NCI-H1694 treated with DMSO at 0.1 percent for 48 hours (cell line): ENCODE measurements at regions not wholly inside any gene's neighbourhood (a gene's known extent, or its start where the extent isn't known, plus 50 kb on each side); places are given as distances from the start of the nearest gene placed in this dataset.
"Not testable (repeated sequence)": the region's sequence is repeated elsewhere in the genome, so short reads cannot be mapped to it uniquely, and the experiment has no call there.

Experiments
- DNase-seq: peaks from one replicate; lab custom pipeline; 2025; lab: John Stamatoyannopoulos, UW

DNA sequence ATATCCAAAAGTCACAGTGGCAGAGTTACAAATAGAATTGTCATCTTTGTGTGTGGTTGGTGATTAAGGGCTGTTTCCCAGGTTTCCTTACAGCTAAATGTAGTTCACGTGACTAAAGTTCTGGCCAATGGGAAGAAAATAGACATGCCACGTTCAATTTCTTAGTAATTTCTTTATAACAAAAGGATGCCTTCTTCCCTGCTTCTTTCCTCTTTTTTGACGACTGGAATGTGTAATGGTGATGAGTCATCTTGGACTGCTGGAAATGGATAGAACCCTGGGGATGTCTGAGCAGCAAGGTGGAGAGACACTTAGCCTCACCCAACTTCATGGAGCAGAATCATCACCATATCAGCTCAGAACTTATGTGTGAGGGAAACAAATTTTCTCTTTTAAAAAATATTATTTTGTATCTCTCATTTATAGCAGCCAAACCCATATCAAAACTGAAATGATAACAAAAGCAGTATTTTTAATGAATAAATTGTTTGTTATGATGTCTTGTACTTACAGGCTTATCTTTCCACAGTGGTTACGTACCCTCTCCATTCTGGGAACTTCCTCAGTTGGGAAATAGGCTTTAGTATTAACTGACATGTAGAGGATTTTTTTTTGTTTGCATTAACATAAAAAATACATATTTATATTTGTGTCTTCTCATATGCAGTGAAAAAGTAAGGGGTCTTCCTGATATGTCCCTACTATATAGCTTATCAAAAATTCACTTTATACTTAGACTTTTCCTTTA lies 91.1 kb upstream of the CDH2 start:
- DNase-seq, result no peak

DNA sequence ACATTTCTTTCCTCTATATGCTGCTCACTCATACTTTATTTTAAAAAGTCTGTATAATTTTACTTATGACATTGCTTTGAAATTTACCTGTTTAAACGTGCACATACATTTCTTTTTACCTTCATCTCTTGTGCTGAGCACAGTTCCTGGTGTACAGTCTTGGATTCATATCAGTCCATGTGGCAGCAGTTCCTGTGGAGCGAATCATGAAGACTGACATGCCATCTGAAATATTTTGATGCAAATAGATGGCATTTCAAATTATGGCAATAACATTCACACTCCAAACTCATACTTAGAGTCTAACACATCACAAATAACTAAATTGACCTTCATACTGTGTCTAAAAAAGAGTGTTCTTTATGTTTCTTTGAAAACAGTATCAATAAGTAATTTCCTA lies 90.3 kb upstream of the CDH2 start:
- DNase-seq, result no peak

DNA sequence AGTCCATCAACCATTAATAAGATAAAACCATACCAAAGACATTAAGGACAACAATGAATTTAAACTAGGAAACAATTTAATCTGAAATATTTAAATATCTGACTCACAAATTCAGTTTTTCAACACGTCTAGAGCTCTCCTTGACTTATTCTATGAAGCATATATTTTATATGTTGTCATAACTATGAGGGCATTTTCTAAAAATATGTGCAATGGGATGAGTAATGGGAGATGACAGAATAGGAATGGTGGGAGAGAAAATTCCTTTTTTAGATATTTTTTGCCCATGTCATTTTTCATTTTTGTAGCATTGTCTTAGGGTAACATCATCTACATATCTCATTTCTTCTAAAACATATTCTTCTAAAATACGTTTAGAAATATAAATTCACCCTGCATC lies 79.2 kb upstream of the CDH2 start:
- DNase-seq, result no peak

DNA sequence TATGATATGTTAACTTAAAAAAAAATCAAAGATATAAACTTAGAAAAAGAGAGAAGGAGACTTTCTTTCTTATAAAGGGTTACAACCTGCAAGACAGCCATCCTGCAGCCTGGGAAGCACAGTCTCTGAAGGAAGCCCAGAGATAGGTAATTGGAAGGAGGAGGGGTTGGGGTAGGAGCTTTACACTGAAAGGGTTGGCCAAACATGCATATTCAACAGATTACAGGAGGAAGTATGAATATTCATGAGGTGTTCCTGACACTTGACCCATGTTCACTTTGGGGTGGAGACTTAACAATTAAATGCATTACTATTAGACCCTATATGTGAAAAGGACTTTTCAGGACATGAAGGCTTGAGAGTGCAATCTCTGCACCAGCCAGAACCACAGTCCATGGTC lies 71.7 kb upstream of the CDH2 start:
- no peak for DNase-seq

GRCh38 chr18:28240626-28241025 lies 63.7 kb upstream of the CDH2 start:
- DNase-seq, result not testable (repeated sequence)

- no peak for DNase-seq
Measured at GRCh38 chr18:28236487-28236886, 59.6 kb upstream of the CDH2 start.
